PFSK-1 (cell line): ENCODE measurements at regions not wholly inside any gene's neighbourhood (a gene's known extent, or its start where the extent isn't known, plus 50 kb on each side); places are given as distances from the start of the nearest gene placed in this dataset.

Source experiments
- FOXP2 ChIP-seq: optimal IDR thresholded peaks from 2 replicates; pipeline ENCODE3; 2011; ENCODE audit warnings: borderline replicate concordance, control low read depth, inconsistent platforms; ENCODE audit not compliant: insufficient read depth; ENCODE audit errors: extremely low read length, extremely low read depth
- POLR2AphosphoS5 ChIP-seq: IDR thresholded peaks from 2 replicates; pipeline ENCODE4 v1.6.1; 2012; ENCODE audit warnings: low read depth, mild to moderate bottlenecking, control low read depth, low read length, moderate library complexity
- SIN3A ChIP-seq: IDR thresholded peaks from 2 replicates; pipeline ENCODE4 v1.6.1; 2012; ENCODE audit warnings: mild to moderate bottlenecking, low read length, moderate library complexity, borderline replicate concordance; ENCODE audit not compliant: insufficient read depth
- TAF1 ChIP-seq: IDR thresholded peaks from 2 replicates; pipeline ENCODE4 v1.6.1; 2012; ENCODE audit warnings: low read length, control low read depth, borderline replicate concordance; ENCODE audit not compliant: insufficient read depth
- TF ChIP-seq, protein P1 (sequence below), 2 experiments: IDR thresholded peaks; 2 replicates each; pipeline versions ENCODE4 v1.6.1 to v1.8.0; 2011 to 2012; ENCODE audit warnings: low read depth in 2 of 2, low read length in 2 of 2, control low read depth in 1 of 2, inconsistent platforms in 1 of 2, mild to moderate bottlenecking in 1 of 2, moderate library complexity in 1 of 2; ENCODE audit not compliant: insufficient read depth in 1 of 2

DNA sequence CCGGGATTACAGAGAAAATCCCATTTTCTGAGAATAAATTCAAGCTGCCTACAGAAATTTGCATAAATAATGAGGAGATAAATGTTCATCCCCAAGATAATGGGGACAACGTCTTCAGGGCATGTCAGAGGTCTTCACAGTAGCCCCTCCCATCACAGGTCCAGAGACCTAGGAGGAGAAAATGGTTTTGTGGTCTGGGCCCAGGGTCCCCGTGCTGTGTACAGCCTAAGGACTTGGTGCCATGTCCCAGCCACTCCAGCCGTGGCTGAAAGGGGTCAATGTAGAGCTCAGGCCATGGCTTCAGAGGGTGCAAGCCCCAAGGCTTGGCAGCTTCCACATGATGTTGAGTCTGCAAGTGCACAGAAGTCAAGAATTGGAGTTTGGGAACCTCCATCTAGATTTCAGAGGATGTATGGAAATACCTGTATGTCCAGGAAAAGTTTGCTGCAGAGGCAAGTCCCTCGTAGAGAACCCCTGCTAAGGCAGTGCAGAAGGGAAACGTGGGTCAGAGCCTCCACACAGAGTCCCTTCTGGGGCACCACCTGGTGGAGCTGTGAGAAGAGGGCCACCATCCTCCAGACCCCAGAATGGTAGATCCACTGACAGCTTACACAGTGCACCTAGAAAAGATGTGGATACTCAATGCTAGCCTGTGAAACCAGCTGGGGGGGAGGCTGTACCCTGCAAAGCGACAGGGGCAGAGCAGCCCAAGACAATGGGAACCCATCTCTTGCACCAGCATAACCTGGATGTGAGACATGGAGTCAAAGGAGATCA is 176.3 kb downstream of the RASSF9 start:
- TF ChIP-seq, protein P1, sequence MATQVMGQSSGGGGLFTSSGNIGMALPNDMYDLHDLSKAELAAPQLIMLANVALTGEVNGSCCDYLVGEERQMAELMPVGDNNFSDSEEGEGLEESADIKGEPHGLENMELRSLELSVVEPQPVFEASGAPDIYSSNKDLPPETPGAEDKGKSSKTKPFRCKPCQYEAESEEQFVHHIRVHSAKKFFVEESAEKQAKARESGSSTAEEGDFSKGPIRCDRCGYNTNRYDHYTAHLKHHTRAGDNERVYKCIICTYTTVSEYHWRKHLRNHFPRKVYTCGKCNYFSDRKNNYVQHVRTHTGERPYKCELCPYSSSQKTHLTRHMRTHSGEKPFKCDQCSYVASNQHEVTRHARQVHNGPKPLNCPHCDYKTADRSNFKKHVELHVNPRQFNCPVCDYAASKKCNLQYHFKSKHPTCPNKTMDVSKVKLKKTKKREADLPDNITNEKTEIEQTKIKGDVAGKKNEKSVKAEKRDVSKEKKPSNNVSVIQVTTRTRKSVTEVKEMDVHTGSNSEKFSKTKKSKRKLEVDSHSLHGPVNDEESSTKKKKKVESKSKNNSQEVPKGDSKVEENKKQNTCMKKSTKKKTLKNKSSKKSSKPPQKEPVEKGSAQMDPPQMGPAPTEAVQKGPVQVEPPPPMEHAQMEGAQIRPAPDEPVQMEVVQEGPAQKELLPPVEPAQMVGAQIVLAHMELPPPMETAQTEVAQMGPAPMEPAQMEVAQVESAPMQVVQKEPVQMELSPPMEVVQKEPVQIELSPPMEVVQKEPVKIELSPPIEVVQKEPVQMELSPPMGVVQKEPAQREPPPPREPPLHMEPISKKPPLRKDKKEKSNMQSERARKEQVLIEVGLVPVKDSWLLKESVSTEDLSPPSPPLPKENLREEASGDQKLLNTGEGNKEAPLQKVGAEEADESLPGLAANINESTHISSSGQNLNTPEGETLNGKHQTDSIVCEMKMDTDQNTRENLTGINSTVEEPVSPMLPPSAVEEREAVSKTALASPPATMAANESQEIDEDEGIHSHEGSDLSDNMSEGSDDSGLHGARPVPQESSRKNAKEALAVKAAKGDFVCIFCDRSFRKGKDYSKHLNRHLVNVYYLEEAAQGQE (IDR thresholded peaks at IDR 0.05; ENCODE audit: insufficient read depth in 1 of 2, low read depth in 2 of 2, low read length in 2 of 2), result no peak
- no peak for TF ChIP-seq FOXP2
- no peak for TF ChIP-seq POLR2AphosphoS5
- TF ChIP-seq SIN3A, result no peak
- no peak for TF ChIP-seq TAF1

DNA sequence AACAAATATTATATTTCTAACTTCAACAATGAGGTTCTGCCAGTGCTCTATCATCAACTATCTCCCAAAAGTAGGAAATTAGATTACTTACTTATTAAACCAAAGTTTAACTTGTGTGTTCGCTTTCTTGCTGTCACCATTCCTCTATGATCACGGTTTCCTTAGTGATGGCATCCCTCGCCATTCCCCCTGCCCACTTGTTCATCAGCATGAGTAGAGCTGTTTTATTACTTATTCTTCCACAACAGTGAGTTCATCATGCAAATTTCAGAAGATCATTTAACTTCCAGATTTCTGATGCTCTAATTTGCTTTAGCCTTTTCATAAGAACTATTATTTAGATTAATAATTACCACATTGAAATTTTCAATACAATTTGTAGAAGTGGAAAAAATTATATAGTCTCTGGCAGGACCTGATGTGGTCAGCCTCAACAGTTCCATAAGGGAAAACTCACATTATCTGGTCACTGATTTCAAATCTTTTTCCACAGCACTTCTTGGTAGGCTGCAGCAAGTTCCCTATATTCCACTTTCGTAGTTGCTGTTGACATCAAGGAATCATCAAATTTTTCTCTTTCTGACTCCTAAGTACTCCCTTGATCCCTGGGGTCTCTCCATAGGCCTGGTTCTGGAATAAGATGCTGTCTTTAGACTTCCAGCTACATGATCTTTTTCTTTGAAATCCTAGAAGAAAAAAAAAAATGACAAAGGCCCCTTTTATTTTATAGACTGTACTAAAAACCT is 174.6 kb downstream of the RASSF9 start:
- TF ChIP-seq TAF1 (no peak), FOXP2 (no peak), POLR2AphosphoS5 (no peak), SIN3A (no peak)
- TF ChIP-seq, protein P1 (IDR thresholded peaks at IDR 0.05; ENCODE audit: insufficient read depth in 1 of 2, low read depth in 2 of 2, low read length in 2 of 2), result no peak

DNA sequence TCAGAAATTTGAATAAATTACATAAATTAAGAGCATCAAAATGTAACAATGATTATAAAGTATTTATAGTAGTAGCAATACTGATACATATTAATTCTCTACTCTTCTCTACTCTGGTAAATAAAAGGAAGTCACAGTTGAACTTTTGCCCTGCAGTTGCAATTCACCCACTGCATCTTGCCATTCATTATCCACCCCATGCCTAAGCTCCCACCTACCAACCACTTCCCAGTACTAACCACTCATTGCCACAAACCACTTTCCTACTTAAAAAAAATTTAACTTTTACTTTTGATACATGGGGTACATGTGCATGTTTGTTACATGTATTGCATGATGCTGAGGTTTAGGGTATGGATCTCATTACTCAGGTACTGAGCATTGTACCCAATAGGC is 174.0 kb downstream of the RASSF9 start:
- TF ChIP-seq POLR2AphosphoS5, result no peak

DNA sequence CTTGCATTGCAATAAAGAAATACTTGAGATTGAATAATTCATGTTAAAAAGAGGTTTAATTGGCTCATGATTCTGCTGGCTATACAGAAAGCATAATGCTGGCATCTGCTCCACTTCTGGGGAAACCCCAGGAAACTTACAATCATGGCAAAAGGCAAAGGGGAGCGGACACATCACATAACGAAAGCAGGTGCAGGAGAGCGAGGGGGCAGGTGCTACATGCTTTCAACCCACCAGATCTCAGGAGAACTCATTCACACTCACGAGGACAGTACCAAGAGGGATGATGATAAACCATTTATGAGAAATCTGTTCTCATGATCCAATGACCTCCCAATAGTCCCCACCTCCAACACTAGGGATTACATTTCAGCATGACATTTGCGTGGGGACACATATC is 172.6 kb downstream of the RASSF9 start:
- TF ChIP-seq POLR2AphosphoS5 (no peak), TAF1 (no peak), FOXP2 (no peak), SIN3A (no peak)
- TF ChIP-seq, protein P1 (IDR thresholded peaks at IDR 0.05; ENCODE audit: insufficient read depth in 1 of 2, low read depth in 2 of 2, low read length in 2 of 2), result no peak

DNA sequence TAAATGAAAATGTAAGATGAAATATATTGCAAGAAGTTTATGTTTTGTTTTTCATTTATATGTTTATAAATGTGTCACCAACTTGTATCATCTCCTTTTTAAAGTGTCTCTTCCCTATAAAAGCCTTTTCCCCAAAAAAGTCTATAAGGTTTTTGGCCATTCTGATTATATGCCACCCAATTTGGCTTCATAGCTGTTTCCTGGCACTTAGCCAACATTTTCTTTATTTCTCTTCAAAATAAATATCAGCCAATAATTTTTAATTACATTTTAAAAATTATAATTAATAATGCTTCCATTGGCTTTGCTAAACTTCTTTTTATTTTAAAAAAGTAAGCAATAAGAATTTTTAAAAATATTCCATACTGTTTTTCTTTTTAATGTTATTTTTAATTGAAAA is 171.8 kb downstream of the RASSF9 start:
- TF ChIP-seq FOXP2 (no peak), TAF1 (no peak), POLR2AphosphoS5 (no peak), SIN3A (no peak)
- TF ChIP-seq, protein P1 (IDR thresholded peaks at IDR 0.05; ENCODE audit: insufficient read depth in 1 of 2, low read depth in 2 of 2, low read length in 2 of 2), result no peak
